ENCODE measurements at regions not wholly inside any gene's neighbourhood (a gene's known extent, or its start where the extent isn't known, plus 50 kb on each side); places are given as distances from the start of the nearest gene placed in this dataset.

- DNase-seq: no peak
Observed at GRCh38 chr1:99587008-99587407, 58.9 kb upstream of the PALMD start.

DNA sequence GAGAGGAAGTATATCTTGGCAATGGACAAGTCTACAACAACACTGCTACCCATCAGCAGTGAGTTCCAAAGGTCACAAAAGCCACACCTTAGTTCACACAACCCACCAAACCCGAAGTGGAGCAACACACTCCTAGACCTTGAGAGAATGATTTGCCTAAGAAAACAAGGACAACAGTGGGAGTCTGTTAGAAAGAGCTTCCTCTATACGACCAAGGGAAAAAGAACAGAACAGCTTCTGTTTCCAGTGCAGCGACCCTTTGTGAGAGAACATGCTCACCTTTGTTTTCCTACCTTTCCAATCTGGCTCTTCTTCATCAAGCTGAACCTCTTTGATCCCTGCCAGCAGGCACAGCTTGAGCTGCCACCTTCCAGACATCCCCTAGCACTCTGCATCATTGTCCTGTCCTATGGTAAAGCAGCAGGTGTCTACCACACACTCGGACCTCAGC is 56.7 kb upstream of the PALMD start:
- no peak for DNase-seq

- DNase-seq: no peak
Observed at GRCh38 chr1:99590578-99591209, 55.2 kb upstream of the PALMD start.

DNA sequence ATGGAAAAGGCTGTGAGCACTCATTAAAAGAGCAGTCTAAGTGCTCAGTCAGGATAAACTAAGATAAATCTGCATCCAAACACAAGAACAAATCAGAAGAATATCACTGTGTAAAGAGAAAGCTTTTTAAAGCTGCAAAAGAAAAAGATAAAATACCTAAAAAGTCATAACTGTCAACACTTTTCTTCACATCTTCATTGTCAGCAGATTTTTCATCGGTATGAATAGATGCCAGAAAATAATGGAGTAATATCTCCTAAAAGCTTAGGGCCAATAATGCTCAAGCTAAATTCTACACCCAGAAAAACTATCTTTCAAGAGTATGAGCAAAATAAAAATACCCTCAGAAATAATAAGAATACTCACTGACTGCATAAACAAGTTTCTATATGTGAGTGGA is 54.0 kb upstream of the PALMD start:
- DNase-seq: no peak

DNA sequence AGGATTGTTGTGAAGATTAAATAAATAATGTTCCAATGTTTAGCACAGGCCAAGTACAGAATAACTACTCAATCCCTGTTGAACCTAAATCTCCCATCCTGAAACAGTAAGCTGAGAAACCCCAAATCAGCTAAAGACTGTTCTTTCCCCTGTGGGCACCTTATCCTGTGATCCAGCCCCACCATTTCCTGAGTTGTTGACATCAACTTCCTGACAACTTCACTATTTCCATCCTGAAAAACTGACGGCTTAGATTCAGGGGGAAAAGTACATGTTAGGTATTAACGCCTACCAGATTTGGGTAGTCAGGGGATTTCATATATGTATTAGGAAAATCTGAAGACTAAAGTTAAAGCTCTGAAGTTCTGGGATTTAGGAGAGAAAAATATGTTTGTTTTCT is 51.7 kb upstream of the PALMD start:
- no peak for DNase-seq

- no peak for DNase-seq
Observed at GRCh38 chr1:99595041-99595440, 50.9 kb upstream of the PALMD start.

DNA sequence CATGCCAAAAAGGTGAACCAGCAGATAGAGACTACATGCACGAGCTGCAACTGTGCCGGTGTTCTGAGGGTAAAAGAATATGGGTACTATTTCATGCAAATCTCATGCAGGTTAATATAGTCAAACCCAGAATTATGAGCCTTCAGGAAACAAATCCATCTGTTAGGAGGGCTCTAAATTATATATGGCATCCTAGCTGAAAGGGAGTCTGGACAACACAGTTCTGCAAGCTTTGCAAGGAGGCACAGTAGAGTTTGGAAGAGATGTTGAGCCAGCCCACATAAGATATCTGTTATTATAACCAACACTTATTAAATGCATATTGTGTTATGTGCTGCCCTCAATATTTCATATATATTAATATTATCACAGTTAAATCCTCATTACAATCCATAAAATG is 50.5 kb upstream of the PALMD start:
- no peak for DNase-seq

Data from RPMI8226 (cell line).